GM21737 (cell line): ENCODE measurements at regions not wholly inside any gene's neighbourhood (a gene's known extent, or its start where the extent isn't known, plus 50 kb on each side); places are given as distances from the start of the nearest gene placed in this dataset.

ENCODE experiments used
- ATAC-seq: cut with Tn5 transposase; IDR thresholded peaks from one replicate; pipeline ENCODE4 v1.9.1; 2021; ENCODE audit warnings: mild to moderate bottlenecking, moderate library complexity; ENCODE audit not compliant: unreplicated experiment

DNA sequence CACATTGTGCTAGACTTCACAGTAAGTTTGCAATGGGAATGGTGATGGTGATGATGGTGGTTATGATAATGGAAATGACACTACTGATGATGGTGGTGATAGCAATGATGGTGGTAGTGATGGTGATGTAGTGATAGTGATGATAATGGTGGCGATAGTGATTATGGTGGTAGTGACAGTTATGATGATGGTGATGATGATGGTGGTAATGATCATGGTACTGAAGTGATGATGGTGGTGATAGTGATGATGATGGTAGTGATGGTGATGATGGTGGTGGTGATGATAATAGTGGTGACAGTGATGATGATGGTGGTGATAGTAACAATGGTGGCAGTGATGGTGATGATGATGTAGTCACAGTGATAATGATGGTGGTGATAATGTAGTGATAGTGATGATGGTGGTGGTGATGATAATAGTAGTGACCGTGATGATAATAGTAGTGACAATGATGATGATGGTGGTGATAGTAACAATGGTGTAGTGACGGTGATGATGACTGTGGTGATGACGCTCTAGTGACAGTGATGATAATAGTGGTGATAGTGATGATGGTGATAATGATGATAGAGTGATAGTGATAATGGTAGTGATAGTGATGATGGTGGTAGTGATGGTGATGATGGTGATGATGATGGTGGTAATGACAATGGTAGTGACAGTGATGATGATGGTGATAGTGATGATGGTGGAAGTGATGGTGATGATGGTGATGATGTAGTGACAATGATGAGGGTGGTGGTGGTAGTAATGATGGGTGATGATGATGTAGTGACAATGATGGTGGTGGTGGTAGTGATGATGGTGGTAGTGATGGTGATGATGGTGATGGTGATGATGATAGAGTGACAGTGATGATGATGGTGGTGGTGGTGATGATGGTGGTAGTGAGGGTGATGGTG is 222.9 kb upstream of the PWP1 start:
- ATAC-seq, result no peak

DNA sequence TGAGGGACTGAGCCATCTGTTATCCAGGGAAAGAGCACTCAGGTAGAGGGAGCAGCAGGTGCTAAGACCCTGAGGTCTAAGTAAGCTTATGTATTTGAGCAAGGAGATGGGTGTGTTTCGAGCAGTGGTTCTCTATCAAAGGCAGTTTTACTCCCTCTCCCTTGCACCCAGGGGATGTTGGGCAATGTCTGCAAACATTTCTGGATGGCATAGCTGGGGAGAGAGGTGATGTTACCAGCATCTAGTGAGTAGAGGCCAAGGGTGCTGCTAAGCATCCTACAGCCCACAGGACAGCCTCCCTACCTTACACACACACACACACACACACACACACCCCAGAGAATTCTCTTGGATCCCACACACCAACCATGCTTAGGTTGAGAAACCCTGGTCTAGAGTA is 221.0 kb upstream of the PWP1 start:
- ATAC-seq, result no peak

GRCh38 chr12:107465625-107466024 is 220.0 kb upstream of the PWP1 start:
- ATAC-seq, result no peak

DNA sequence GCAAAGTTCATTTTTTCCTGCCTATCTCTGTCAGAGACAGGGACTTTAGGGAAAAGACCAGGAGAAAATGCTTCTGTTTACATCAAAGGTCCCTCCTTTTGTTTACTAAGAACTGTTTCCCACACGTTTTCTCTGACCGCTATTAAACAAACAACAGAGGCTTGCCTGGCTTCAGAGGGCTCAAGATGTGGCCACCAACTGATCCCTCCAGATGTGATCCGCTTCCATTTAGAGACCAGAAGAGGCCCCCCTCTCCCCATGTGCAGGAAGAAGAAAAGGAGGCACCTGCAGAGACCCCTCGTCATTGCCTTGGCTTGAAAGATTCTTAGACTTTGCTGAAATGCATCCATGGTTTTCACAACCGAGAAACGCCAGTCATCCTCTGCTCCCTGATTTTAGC is 217.9 kb upstream of the PWP1 start:
- no peak for ATAC-seq

DNA sequence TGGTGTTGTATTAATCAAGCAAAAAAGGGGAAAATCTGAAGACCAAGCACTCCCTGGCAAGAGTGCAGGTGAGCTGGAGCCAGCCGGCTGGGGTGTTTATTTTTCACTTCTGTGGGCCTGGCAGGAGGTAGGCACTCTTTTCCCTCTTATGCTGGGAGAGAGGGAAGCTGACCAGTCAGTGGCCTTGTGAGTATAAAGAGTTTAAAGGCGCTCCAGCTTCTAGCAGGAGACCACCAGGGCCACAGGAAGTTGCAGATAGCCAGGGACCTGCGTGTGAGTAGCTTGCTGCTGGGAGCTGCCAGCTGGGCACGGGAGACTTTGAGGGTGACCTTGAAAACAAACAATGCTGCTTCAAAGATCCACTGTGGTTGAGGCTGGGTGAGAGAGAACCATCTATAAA is 217.4 kb upstream of the PWP1 start:
- no peak for ATAC-seq

GRCh38 chr12:107469011-107469410 is 216.6 kb upstream of the PWP1 start:
- ATAC-seq, result no peak

DNA sequence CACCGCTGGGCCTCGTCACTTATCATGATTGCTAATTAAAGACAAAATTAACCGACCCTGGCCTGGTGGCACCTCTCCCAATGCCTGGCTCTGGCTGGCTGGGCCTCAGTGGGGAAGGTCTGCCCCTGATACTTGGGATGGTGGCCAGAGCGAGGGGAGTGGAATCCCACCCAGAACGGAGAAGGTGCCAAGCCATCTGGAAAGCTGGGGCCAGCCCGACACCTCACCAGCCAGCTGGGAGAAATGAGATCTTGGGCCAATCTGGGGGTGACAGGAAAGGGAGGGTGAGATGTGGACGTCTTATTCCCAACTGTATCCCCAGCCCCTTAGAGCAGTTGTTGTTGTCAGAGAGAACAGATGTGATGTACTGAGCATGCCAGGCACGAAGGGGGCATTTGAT is 215.0 kb upstream of the PWP1 start:
- ATAC-seq, result no peak

DNA sequence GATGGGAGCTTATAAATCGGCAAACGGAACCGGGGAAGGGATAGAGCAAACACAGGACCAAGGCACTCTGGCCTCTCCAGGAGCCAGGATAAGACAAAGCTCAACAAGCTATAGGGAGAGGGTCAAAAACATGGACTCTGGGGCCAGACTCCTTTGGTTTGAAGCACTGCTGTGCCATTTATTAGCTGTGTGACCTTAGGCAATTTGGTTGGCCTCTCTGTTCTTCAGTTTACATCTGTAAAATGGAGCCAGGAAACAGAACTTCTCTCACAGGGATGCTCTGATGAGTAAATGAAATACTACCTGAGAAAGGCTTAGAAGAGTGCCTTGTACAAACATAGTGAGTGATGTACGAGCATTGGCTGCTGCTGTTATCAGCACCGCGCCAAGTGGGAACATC is 213.3 kb upstream of the PWP1 start:
- no peak for ATAC-seq

- no peak for ATAC-seq
Measured at GRCh38 chr12:107474099-107474498, 211.5 kb upstream of the PWP1 start.

DNA sequence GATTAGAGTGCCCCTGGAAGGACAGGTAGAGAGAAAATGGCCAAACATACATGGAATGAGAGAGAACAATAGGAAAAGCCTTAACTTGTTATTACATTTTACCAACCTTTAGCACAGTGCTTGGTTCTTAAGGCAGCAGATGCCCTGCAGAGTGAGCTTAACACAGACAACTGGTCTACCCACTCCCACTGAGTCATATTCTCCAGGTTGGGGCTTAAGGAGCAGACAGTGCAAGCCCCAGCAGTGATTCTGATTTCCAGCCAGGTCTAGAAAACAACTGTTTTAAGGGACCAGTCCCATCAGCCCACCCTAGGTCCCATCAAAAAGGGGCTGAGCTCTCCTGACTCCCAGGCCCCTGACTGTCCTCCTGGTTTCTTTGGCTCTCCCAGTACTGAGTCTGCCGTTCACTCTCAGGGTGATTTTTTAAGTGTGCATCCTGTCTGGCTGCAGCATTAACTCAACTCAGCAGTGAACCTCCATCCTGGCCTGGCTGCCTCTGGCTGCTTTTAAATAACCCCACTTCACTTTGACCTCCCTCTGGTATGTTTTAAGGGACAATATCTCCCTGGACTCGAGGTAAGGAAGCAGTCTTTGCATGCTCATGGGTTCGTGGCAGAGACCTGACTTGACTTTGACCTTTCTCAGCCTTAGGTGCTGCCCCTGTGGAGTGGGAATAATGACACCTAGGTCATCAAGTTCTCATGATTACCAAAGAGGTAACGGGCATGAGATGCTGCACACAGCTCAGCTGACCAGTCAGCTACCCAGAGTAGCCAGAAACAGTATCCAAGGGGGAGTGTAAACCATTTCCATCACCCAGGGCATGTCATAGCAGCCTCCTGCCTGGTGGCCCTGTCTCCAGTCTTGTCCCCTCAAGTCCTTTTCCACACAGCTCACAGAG is 210.7 kb upstream of the PWP1 start:
- ATAC-seq, result no peak

GRCh38 chr12:107475900-107476299 is 209.7 kb upstream of the PWP1 start:
- ATAC-seq, result no peak

DNA sequence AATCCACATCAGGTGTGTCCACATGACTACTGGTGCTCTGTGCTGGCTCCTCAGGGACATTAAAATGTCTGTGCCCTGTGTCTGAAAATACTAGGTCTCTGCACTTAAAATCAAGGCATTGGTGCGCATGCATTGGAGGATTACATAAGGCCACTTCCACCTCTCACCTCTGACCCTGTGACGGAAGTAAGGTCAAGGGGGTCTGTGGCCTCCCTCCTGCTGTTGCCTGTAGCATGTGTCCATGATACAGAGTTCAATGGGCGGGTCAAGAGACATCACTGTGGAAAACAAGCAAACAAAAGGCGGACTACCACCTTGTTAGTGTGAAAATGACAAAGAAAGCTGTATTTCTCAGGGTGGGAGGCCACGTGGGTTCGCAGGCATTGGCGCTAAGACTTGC is 208.6 kb upstream of the PWP1 start:
- ATAC-seq, result no peak

- no peak for ATAC-seq
Measured at GRCh38 chr12:107477947-107478610, 207.5 kb upstream of the PWP1 start.

DNA sequence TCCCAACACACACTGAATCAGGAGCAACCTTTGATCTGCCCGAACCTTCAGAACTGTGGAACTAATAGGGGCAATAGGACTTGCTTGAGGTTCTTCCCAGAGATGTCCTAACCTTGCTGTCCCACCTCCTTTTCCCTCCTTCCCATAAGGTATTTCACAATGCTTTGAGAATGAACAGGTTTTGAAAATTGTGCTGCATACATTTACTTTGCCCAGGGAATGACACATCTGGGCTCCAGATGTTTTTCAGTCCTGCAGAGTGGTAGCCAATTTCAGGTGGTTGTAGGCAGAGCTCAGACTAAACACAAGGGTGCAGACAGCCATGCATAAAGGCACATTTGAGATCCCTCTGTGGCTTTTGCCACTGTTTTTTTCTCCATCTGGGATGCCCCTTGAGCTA is 206.7 kb upstream of the PWP1 start:
- no peak for ATAC-seq

DNA sequence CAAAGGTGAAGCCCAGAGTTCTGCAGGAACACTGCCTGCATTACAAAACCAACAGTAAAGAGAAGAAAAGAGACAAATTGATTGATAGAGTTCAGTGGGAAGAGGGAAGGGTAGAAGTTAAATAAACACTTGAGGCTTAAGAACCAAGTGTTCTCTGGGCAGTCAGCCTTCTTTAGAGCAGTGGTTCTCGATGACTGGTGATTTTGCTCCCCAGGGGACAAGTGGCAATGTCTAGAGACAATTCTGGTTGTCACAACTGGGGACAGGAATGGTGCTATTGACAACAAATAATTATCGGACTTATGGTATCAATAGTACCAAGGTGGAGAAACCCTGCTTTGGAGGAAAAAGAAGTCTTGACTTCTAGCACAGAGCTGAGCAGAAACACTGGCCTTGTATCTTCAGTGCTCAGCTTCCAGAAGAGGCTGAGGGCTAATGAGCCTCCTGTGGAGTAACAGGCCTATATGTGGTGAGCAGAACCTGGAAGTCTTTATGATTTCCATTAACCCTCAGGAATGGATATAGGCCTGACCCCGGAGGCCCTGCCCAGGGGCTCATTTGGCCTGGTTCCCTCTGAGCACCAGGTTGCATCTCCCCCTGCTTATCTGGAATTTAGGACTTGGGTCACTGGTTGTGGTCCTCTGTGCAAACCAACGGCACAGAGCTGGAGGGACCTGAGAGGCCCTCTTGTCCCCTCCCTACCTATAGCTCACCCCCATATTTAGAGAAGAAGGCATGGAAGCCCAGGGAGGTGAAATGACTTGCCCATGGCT is 204.6 kb upstream of the PWP1 start:
- no peak for ATAC-seq

- no peak for ATAC-seq
Measured at GRCh38 chr12:107484230-107484629, 201.4 kb upstream of the PWP1 start.

DNA sequence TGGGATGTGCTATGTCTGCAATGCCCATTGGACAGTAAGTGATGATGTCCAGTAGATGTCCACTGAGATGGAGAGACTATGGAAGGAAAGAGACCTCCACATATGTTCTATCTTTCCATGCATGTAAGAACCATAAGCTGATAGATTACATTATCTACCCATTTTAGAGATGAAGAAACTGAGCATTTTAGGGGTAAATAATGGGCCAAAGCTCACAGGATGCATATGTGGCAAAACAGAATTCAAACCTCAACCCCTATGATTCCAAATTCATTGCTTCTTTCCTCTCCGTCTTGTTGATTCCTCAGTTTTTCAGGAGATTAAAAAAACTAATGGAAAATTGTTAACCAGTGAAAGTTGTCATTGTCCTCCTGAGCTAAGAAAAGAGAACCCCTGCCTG is 200.7 kb upstream of the PWP1 start:
- no peak for ATAC-seq

- ATAC-seq, result no peak
Measured at GRCh38 chr12:107485731-107486130, 199.9 kb upstream of the PWP1 start.

- no peak for ATAC-seq
Measured at GRCh38 chr12:107486140-107486892, 199.3 kb upstream of the PWP1 start.
